GM12878 (cell line): ENCODE measurements at regions not wholly inside any gene's neighbourhood (a gene's known extent, or its start where the extent isn't known, plus 50 kb on each side); places are given as distances from the start of the nearest gene placed in this dataset.

Source experiments
- ATAC-seq: fragments of 200-7000 bp; cut with Tn5 transposase; 3 replicates; pipeline ENCODE4 v1.9.1; 2020; ENCODE audit warnings: mild to moderate bottlenecking, moderate library complexity
- BruUV-seq: library from RNA; stranded (reverse); fragments of 400-500 nt; replicated peaks from 2 replicates; lab custom pipeline; 2021; lab: Mats Ljungman, UMichigan
- CTCF ChIA-PET: fragments of 300-600 bp; sonication (Branson Sonifier 250); formaldehyde crosslinking; extraction: SDS; loops from one replicate; lab custom pipeline; 2021; ENCODE audit warnings: inconsistent platforms; lab: Yijun Ruan, JAX
- POLR2A ChIA-PET: fragments of 350-600 bp; formaldehyde crosslinking; extraction: SDS; loops from one replicate; lab custom pipeline; 2021; ENCODE audit warnings: inconsistent platforms; lab: Charles Lee
- RAD21 ChIA-PET: fragments of 300-600 bp; sonication (Branson Sonifier 250); formaldehyde crosslinking; loops from one replicate; lab custom pipeline; 2023; ENCODE audit warnings: antibody characterized with exemption; ENCODE audit not compliant: unreplicated experiment; lab: Charles Lee
- SMC1A ChIA-PET: fragments of 300-600 bp; sonication (Branson Sonifier 250); formaldehyde crosslinking; loops from one replicate; lab custom pipeline; 2023; ENCODE audit not compliant: unreplicated experiment, uncharacterized antibody; lab: Charles Lee
- DNase-seq: peaks from one replicate; pipeline ENCODE4 v3.0.0-alpha.2; 2011; ENCODE audit warnings: low read depth, low spot score
- FAIRE-seq: peaks from 3 replicates; lab custom pipeline; 2011; peaks lifted over from hg19 to GRCh38; lab: Jason Lieb, UNC
- H2AFZ ChIP-seq: 2 replicates; pipeline ENCODE4 v1.6.0; 2011; ENCODE audit warnings: low read depth, low read length, control low read depth; ENCODE audit not compliant: control insufficient read depth
- H3K27ac ChIP-seq: 2 replicates; pipeline ENCODE4 v1.5.1; 2011; ENCODE audit warnings: control low read depth; ENCODE audit not compliant: control insufficient read depth, insufficient read depth
- H3K27me3 ChIP-seq, 2 experiments: replicated peaks in 1 of 2; 2 replicates each; pipeline versions ENCODE4 v1.6.0 to v1.6.1; 2011; ENCODE audit warnings: low read length in 1 of 2; ENCODE audit not compliant: control insufficient read depth in 2 of 2, insufficient read depth in 2 of 2
- H3K36me3 ChIP-seq, 2 experiments: 2 replicates each; pipeline ENCODE4 v1.5.1; 2011; ENCODE audit warnings: low read length in 1 of 2; ENCODE audit not compliant: control insufficient read depth in 2 of 2, insufficient read depth in 2 of 2
- H3K4me1 ChIP-seq: 2 replicates; pipeline ENCODE4 v1.6.1; 2011; ENCODE audit warnings: mild to moderate bottlenecking, low read length, moderate library complexity, mixed read lengths; ENCODE audit not compliant: control insufficient read depth, insufficient read depth
- H3K4me2 ChIP-seq: 2 replicates; pipeline ENCODE4 v1.6.0; 2011; ENCODE audit warnings: control low read depth; ENCODE audit not compliant: control insufficient read depth, insufficient read depth
- H3K4me3 ChIP-seq: fragments of 200-600 bp; sonication (generic); 2 replicates; pipeline ENCODE4 v1.5.1; 2016
- H3K79me2 ChIP-seq: 2 replicates; pipeline ENCODE4 v1.6.0; 2011; ENCODE audit warnings: low read length; ENCODE audit not compliant: control insufficient read depth, insufficient read depth
- H3K9ac ChIP-seq: 2 replicates; pipeline ENCODE4 v1.8.0; 2011; ENCODE audit warnings: low read length, control low read depth, mixed read lengths; ENCODE audit not compliant: control insufficient read depth, insufficient read depth
- H3K9me3 ChIP-seq: replicated peaks from 3 replicates; pipeline ENCODE4 v1.5.1; 2011; ENCODE audit warnings: mild to moderate bottlenecking, low read length; ENCODE audit not compliant: control insufficient read depth, insufficient read depth
- H4K20me1 ChIP-seq: 2 replicates; pipeline ENCODE4 v1.6.0; 2011; ENCODE audit not compliant: control insufficient read depth, insufficient read depth
- EED ChIP-seq: sonication (generic); IDR thresholded peaks from 2 replicates; pipeline ENCODE4 v1.6.1; 2016; ENCODE audit warnings: antibody characterized with exemption, low read depth
- FOXK2 ChIP-seq: fragments of 450-650 bp; IDR thresholded peaks from 2 replicates; pipeline ENCODE4 v1.6.1; 2017; ENCODE audit warnings: mild to moderate bottlenecking, moderate library complexity
- ZNF24 ChIP-seq: fragments of 450-650 bp; IDR thresholded peaks from 2 replicates; pipeline ENCODE4 v1.6.1; 2017; ENCODE audit warnings: antibody characterized with exemption, mild to moderate bottlenecking
- ZNF274 ChIP-seq: IDR thresholded peaks from one replicate; pipeline ENCODE4 v1.8.0; 2011; ENCODE audit not compliant: insufficient read length, insufficient read depth
- WGBS: methylation state at CpG from one replicate; pipeline ENCODE4 v1.1.6; 2016; ENCODE audit warnings: low lambda C conversion rate; ENCODE audit not compliant: insufficient replicate concordance, insufficient coverage; ENCODE audit errors: missing lambda C conversion rate; 5-methylcytosine and 5-hydroxymethylcytosine counted together
- in situ Hi-C: fragments of 300-500 bp; cut with MboI; formaldehyde crosslinking; loops from 9 replicates; pipeline ENCODE4 v1.14.3; 2018; ENCODE audit warnings: mixed read lengths
- intact Hi-C: fragments of 100-400 bp; cut with micrococcal nuclease; formaldehyde crosslinking; loops from one replicate; pipeline ENCODE4 v1.14.2; 2022; ENCODE audit not compliant: unreplicated experiment
- TF ChIP-seq, protein P1 (sequence below): IDR thresholded peaks from 2 replicates; pipeline ENCODE4 v1.6.1; 2012; ENCODE audit warnings: mild to moderate bottlenecking, low read depth, low read length

DNA sequence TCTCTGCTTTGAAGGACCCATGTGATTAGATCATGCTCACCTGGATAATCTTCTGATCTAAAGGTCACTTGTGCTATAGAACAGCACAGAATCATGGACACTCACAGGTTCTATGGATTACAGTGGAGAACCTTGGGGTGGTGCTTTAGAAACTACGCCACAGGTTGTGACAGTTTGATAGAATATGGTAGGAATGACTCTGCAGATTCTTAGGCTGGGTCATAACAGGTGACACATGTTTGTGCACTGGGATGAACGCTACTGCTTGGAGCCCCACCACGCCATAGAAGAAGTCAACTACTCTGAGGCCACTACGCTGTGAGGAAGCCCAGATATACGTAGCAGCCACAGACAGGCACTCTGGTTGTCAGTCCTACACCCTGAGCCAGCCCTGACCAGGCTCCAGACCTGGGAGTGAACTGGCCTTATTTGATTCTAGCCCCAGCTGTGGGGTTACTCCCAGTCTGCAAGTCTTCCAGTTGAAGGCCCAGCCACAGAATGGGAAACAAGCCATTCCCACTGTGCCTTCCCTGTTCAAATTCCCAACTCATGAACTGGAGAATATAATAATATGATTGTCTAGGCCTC, 99.0 kb upstream of the SLC24A3 start:
- WGBS, result 25% methylated on average over 5 of the region's 5 CpGs

More for the DNA sequence above, 99.0 kb upstream of the SLC24A3 start:
- H2AFZ ChIP-seq, result no peak overlapping the region
- FAIRE-seq, result no peak
- ChIA-PET CTCF (no interaction called here), POLR2A (interaction anchor here (1.0 kb wide), 1 partner anchor 12 kb away, joined by 3 read pairs; no protein-coding TSS in a partner anchor), RAD21 (no interaction called here), SMC1A (interaction anchor here (0.8 to 1.9 kb wide), 5 partner anchors 11 to 61 kb away, joined by 3 to 10 read pairs (median 3); no protein-coding TSS in a partner anchor)
- no peak overlapping the region for H3K4me3 ChIP-seq
- H4K20me1 ChIP-seq, result no peaks in the 10 kb centered on the region
- intact Hi-C loops (no loop called here), in situ Hi-C loops (no loop called here)
- H3K79me2 ChIP-seq, result no peaks in the 10 kb centered on the region
- H3K9ac ChIP-seq, result no peak overlapping the region
- no peaks in the 10 kb centered on the region for H3K36me3 ChIP-seq
- no peaks in the 10 kb centered on the region for H3K27me3 ChIP-seq
- no TSS peak for BruUV-seq
- no peak for ATAC-seq
- no peaks in the 10 kb centered on the region; the same call in 2 of the 3 replicates for H3K9me3 ChIP-seq
- no peak overlapping the region for H3K27ac ChIP-seq
- DNase-seq, result no peak
- H3K4me1 ChIP-seq, result no peaks in the 10 kb centered on the region
- H3K4me2 ChIP-seq, result no peak overlapping the region
- TF ChIP-seq, protein P1, sequence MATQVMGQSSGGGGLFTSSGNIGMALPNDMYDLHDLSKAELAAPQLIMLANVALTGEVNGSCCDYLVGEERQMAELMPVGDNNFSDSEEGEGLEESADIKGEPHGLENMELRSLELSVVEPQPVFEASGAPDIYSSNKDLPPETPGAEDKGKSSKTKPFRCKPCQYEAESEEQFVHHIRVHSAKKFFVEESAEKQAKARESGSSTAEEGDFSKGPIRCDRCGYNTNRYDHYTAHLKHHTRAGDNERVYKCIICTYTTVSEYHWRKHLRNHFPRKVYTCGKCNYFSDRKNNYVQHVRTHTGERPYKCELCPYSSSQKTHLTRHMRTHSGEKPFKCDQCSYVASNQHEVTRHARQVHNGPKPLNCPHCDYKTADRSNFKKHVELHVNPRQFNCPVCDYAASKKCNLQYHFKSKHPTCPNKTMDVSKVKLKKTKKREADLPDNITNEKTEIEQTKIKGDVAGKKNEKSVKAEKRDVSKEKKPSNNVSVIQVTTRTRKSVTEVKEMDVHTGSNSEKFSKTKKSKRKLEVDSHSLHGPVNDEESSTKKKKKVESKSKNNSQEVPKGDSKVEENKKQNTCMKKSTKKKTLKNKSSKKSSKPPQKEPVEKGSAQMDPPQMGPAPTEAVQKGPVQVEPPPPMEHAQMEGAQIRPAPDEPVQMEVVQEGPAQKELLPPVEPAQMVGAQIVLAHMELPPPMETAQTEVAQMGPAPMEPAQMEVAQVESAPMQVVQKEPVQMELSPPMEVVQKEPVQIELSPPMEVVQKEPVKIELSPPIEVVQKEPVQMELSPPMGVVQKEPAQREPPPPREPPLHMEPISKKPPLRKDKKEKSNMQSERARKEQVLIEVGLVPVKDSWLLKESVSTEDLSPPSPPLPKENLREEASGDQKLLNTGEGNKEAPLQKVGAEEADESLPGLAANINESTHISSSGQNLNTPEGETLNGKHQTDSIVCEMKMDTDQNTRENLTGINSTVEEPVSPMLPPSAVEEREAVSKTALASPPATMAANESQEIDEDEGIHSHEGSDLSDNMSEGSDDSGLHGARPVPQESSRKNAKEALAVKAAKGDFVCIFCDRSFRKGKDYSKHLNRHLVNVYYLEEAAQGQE, result no peak
- TF ChIP-seq EED, result no peak
- TF ChIP-seq ZNF24, result no peak
- TF ChIP-seq FOXK2, result no peak
- TF ChIP-seq ZNF274, result no peak
